Smooth muscle cell (in vitro differentiated cells): ENCODE measurements at regions not wholly inside any gene's neighbourhood (a gene's known extent, or its start where the extent isn't known, plus 50 kb on each side); places are given as distances from the start of the nearest gene placed in this dataset.

ENCODE experiments used
- DNase-seq: peaks from one replicate; lab custom pipeline; 2025; ENCODE audit not compliant: unreplicated experiment; lab: John Stamatoyannopoulos, UW
- H2AFZ ChIP-seq: fragments of 200-600 bp; sonication (generic); 2 replicates; pipeline ENCODE4 v1.6.0; 2016; ENCODE audit warnings: antibody characterized with exemption, low read depth, mild to moderate bottlenecking
- H3F3A ChIP-seq: fragments of 200-600 bp; sonication (generic); 2 replicates; pipeline ENCODE4 v1.6.0; 2017; ENCODE audit warnings: antibody characterized with exemption, low read depth
- H3K27ac ChIP-seq: fragments of 200-600 bp; sonication (generic); 2 replicates; pipeline ENCODE4 v1.5.1; 2016; ENCODE audit warnings: low read depth, mild to moderate bottlenecking
- H3K27me3 ChIP-seq: fragments of 200-600 bp; sonication (generic); 2 replicates; pipeline ENCODE4 v1.6.1; 2016; ENCODE audit warnings: low read depth, mild to moderate bottlenecking
- H3K36me3 ChIP-seq: fragments of 200-600 bp; sonication (generic); 2 replicates; pipeline ENCODE4 v1.5.1; 2016; ENCODE audit warnings: low read depth
- H3K4me1 ChIP-seq: fragments of 200-600 bp; sonication (generic); 2 replicates; pipeline ENCODE4 v1.5.1; 2016; ENCODE audit warnings: low read depth
- H3K4me2 ChIP-seq: fragments of 200-600 bp; sonication (generic); 2 replicates; pipeline ENCODE4 v1.6.0; 2016; ENCODE audit warnings: mild to moderate bottlenecking
- H3K4me3 ChIP-seq: fragments of 200-600 bp; sonication (generic); 2 replicates; pipeline ENCODE4 v1.5.1; 2016; ENCODE audit warnings: mild to moderate bottlenecking
- H3K79me2 ChIP-seq: fragments of 200-600 bp; sonication (generic); 2 replicates; pipeline ENCODE4 v1.6.0; 2016; ENCODE audit warnings: low read depth, mild to moderate bottlenecking
- H3K9ac ChIP-seq: fragments of 200-600 bp; sonication (generic); 2 replicates; pipeline ENCODE4 v1.6.0; 2016; ENCODE audit warnings: low read depth
- H3K9me3 ChIP-seq: fragments of 200-600 bp; sonication (generic); replicated peaks from 2 replicates; pipeline ENCODE4 v1.5.1; 2016; ENCODE audit warnings: low read depth
- H4K20me1 ChIP-seq: fragments of 200-600 bp; sonication (generic); 2 replicates; pipeline ENCODE4 v1.6.0; 2016; ENCODE audit warnings: low read depth
- CTCF ChIP-seq: fragments of 200-600 bp; sonication (generic); IDR thresholded peaks from 2 replicates; pipeline ENCODE4 v1.5.1; 2017; ENCODE audit warnings: borderline replicate concordance, mild to moderate bottlenecking, antibody characterized with exemption; ENCODE audit not compliant: insufficient read depth, poor library complexity, severe bottlenecking
- WGBS: methylation state at CpG from one replicate; pipeline ENCODE4 v1.1.7; 2016; ENCODE audit warnings: low lambda C conversion rate; 5-methylcytosine and 5-hydroxymethylcytosine counted together

GRCh38 chr7:94288096-94288495, 106.6 kb upstream of the COL1A2 start:
- 82% methylated on average over 1 of the region's 1 CpG for WGBS
- H3K9ac ChIP-seq: no peak overlapping the region
- H3K27me3 ChIP-seq: no peaks in the 10 kb centered on the region
- no peak overlapping the region for H3K27ac ChIP-seq
- H3K79me2 ChIP-seq: peaks cover 19% of the 10 kb centered on the region
- no peak overlapping the region for H2AFZ ChIP-seq
- no peaks in the 10 kb centered on the region for H4K20me1 ChIP-seq
- H3F3A ChIP-seq: no peaks in the 10 kb centered on the region
- H3K36me3 ChIP-seq: no peaks in the 10 kb centered on the region
- no peak overlapping the region for H3K4me3 ChIP-seq
- H3K4me2 ChIP-seq: no peak overlapping the region
- TF ChIP-seq CTCF: no peak
- no peak for DNase-seq
- H3K4me1 ChIP-seq: peaks cover 18% of the 10 kb centered on the region
- H3K9me3 ChIP-seq: no peaks in the 10 kb centered on the region

GRCh38 chr7:94289071-94289470, 105.6 kb upstream of the COL1A2 start:
- H3K79me2 ChIP-seq: peaks cover 29% of the 10 kb centered on the region
- H3K27ac ChIP-seq: peak overlapping the region; percentile 34
- H3K4me2 ChIP-seq: peak overlapping the region; percentile 76
- no peaks in the 10 kb centered on the region for H3K9me3 ChIP-seq
- H3K27me3 ChIP-seq: no peaks in the 10 kb centered on the region
- peak overlapping the region; percentile 20 for H3K4me3 ChIP-seq
- H3K9ac ChIP-seq: no peak overlapping the region
- H3K4me1 ChIP-seq: peaks cover 14% of the 10 kb centered on the region
- WGBS: 10% methylated on average over 1 of the region's 1 CpG
- H2AFZ ChIP-seq: peak overlapping the region; percentile 36
- peak; percentile 88 for TF ChIP-seq CTCF
- DNase-seq: no peak
- no peaks in the 10 kb centered on the region for H3F3A ChIP-seq
- H4K20me1 ChIP-seq: no peaks in the 10 kb centered on the region
- no peaks in the 10 kb centered on the region for H3K36me3 ChIP-seq

- Histone ChIP-seq H3K9me3 (no peaks in the 10 kb centered on the region), H2AFZ (no peak overlapping the region), H3K4me1 (peaks cover 22% of the 10 kb centered on the region), H3K79me2 (peaks cover 64% of the 10 kb centered on the region), H3K27ac (peak overlapping the region; percentile 94), H4K20me1 (no peaks in the 10 kb centered on the region), H3K9ac (no peak overlapping the region), H3K4me2 (peak overlapping the region; percentile 85), H3F3A (peaks cover 21% of the 10 kb centered on the region), H3K36me3 (no peaks in the 10 kb centered on the region), H3K27me3 (no peaks in the 10 kb centered on the region), H3K4me3 (no peak overlapping the region)
- no peak for DNase-seq
- 81% methylated on average over 6 of the region's 6 CpGs for WGBS
- TF ChIP-seq CTCF: no peak
Measured at GRCh38 chr7:94294471-94295131, 100.1 kb upstream of the COL1A2 start.

- Histone ChIP-seq H3K4me2 (peak overlapping the region; percentile 85), H3K27ac (peak overlapping the region; percentile 94), H3K9me3 (no peaks in the 10 kb centered on the region), H2AFZ (no peak overlapping the region), H3K9ac (peak overlapping the region; percentile 76), H3K36me3 (no peaks in the 10 kb centered on the region), H3K27me3 (no peaks in the 10 kb centered on the region), H4K20me1 (no peaks in the 10 kb centered on the region), H3F3A (peaks cover 21% of the 10 kb centered on the region), H3K4me1 (peaks cover 20% of the 10 kb centered on the region), H3K4me3 (peak overlapping the region; percentile 45), H3K79me2 (peaks cover 72% of the 10 kb centered on the region)
- 43% methylated on average over 4 of the region's 4 CpGs for WGBS
- TF ChIP-seq CTCF: peak; percentile 55
- DNase-seq: no peak
Measured at GRCh38 chr7:94295850-94296249, 98.8 kb upstream of the COL1A2 start.
